Epidermal melanocyte (primary cell): ENCODE measurements at regions not wholly inside any gene's neighbourhood (a gene's known extent, or its start where the extent isn't known, plus 50 kb on each side); places are given as distances from the start of the nearest gene placed in this dataset.
"Not testable (repeated sequence)": the region's sequence is repeated elsewhere in the genome, so short reads cannot be mapped to it uniquely, and the experiment has no call there.

Source experiments
- DNase-seq: peaks from one replicate; pipeline ENCODE4 v3.0.0; 2011; ENCODE audit warnings: low spot score; ENCODE audit not compliant: insufficient read length

- DNase-seq: no peak
Measured at GRCh38 chr11:13782390-13783075, 114.1 kb downstream of the FAR1 start.

- no peak for DNase-seq
Measured at GRCh38 chr11:13784441-13784840, 116.0 kb downstream of the FAR1 start.

- no peak for DNase-seq
Measured at GRCh38 chr11:13784855-13785254, 116.4 kb downstream of the FAR1 start.

- no peak for DNase-seq
Measured at GRCh38 chr11:13786688-13787087, 118.2 kb downstream of the FAR1 start.

- DNase-seq: not testable (repeated sequence)
Measured at GRCh38 chr11:13797616-13798015, 129.1 kb downstream of the FAR1 start.

GRCh38 chr11:13800901-13801300 lies 132.4 kb downstream of the FAR1 start:
- no peak for DNase-seq

GRCh38 chr11:13818325-13818724 lies 144.2 kb upstream of the SPON1 start:
- DNase-seq: no peak

GRCh38 chr11:13826505-13827278 lies 135.8 kb upstream of the SPON1 start:
- no peak for DNase-seq

- no peak for DNase-seq
Measured at GRCh38 chr11:13831696-13832095, 130.8 kb upstream of the SPON1 start.

- no peak for DNase-seq
Measured at GRCh38 chr11:13834463-13834862, 128.1 kb upstream of the SPON1 start.

GRCh38 chr11:13836666-13837065 lies 125.9 kb upstream of the SPON1 start:
- no peak for DNase-seq

GRCh38 chr11:13837286-13837685 lies 125.2 kb upstream of the SPON1 start:
- no peak for DNase-seq

- DNase-seq: no peak
Measured at GRCh38 chr11:13841393-13841792, 121.1 kb upstream of the SPON1 start.

- no peak for DNase-seq
Measured at GRCh38 chr11:13848031-13848430, 114.5 kb upstream of the SPON1 start.

- no peak for DNase-seq
Measured at GRCh38 chr11:13850231-13851005, 112.1 kb upstream of the SPON1 start.

- DNase-seq: no peak
Measured at GRCh38 chr11:13851691-13852090, 110.8 kb upstream of the SPON1 start.

GRCh38 chr11:13852481-13852880 lies 110.0 kb upstream of the SPON1 start:
- DNase-seq: no peak

- DNase-seq: no peak
Measured at GRCh38 chr11:13857828-13858227, 104.7 kb upstream of the SPON1 start.

GRCh38 chr11:13859892-13860291 lies 102.6 kb upstream of the SPON1 start:
- no peak for DNase-seq

- DNase-seq: no peak
Measured at GRCh38 chr11:13861411-13861810, 101.1 kb upstream of the SPON1 start.

- no peak for DNase-seq
Measured at GRCh38 chr11:13862845-13863392, 99.6 kb upstream of the SPON1 start.
